ENCODE measurements at regions not wholly inside any gene's neighbourhood (a gene's known extent, or its start where the extent isn't known, plus 50 kb on each side); places are given as distances from the start of the nearest gene placed in this dataset.

DNA sequence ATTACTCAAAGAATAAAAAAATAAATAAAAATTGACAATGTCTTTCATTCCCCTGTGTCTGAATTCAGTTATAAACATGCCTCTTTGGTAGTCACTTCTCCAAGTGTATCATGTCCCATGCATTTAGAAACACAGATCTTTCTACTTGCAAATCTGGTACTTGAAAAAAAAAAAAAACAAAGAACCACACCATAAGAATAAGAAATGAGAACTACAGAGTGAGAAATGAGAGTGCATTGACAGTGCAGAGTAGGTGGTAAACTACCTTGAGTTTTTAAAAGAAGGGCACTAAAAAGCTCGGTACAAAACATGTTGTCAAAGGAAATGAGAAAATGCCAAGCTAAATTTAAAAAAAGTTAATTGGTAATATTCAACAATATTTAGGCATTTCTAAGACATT is 123.0 kb downstream of the GPR85 start:
- TF ChIP-seq CTCF (IDR thresholded peaks at IDR 0.05; ENCODE audit: insufficient read depth, low read length) (no peak), GABPA (IDR thresholded peaks at IDR 0.05; ENCODE audit: low read depth) (no peak)
